ENCODE measurements at regions not wholly inside any gene's neighbourhood (a gene's known extent, or its start where the extent isn't known, plus 50 kb on each side); places are given as distances from the start of the nearest gene placed in this dataset.

GRCh38 chr5:125574491-125575044 is 828.1 kb upstream of the ZNF608 start:
- TF ChIP-seq RAD21 (IDR thresholded peaks at IDR 0.05; ENCODE audit: insufficient read depth, low read depth, low read length) (no peak), CTCF (IDR thresholded peaks at IDR 0.05 in 2 of 3, conservative IDR thresholded peaks at IDR 0.05 in 1 of 3; ENCODE audit: control insufficient read depth in 2 of 3, extremely low read depth in 1 of 3, insufficient read depth in 1 of 3, low read depth in 3 of 3, low read length in 3 of 3) (no peak), BRCA1 (IDR thresholded peaks at IDR 0.05; ENCODE audit: low read depth, low read length) (no peak), SMC3 (IDR thresholded peaks at IDR 0.05; ENCODE audit: borderline replicate concordance, low read length) (no peak), EZH2 (IDR thresholded peaks at IDR 0.05; ENCODE audit: borderline replicate concordance, control insufficient read depth, low read depth, low read length) (no peak), TAF1 (IDR thresholded peaks at IDR 0.05; ENCODE audit: borderline replicate concordance, low read depth, low read length) (no peak), POLR2A (IDR thresholded peaks at IDR 0.05; ENCODE audit: low read depth, low read length) (no peak), HDAC6 (IDR thresholded peaks at IDR 0.05; ENCODE audit: unreplicated experiment) (no peak), IRF5 (IDR thresholded peaks at IDR 0.05; ENCODE audit: borderline replicate concordance) (no peak), ZNF274 (IDR thresholded peaks at IDR 0.05; ENCODE audit: insufficient read depth, insufficient read length) (no peak), PML (IDR thresholded peaks at IDR 0.05; ENCODE audit: low read length) (no peak), JUNB (IDR thresholded peaks at IDR 0.05) (no peak)

Measured in GM12878 (cell line).